B cell (primary cell): ENCODE measurements at regions not wholly inside any gene's neighbourhood (a gene's known extent, or its start where the extent isn't known, plus 50 kb on each side); places are given as distances from the start of the nearest gene placed in this dataset.

ENCODE experiments used
- ATAC-seq: fragments of 200-7000 bp; cut with Tn5 transposase; one replicate; pipeline ENCODE4 v1.10.0; 2021; ENCODE audit warnings: low read depth, mild to moderate bottlenecking, moderate number of reproducible peaks, moderate library complexity
- CTCF ChIA-PET: fragments of 350-600 bp; sonication (Branson Sonifier 250); formaldehyde crosslinking; loops from one replicate; lab custom pipeline; 2021; ENCODE audit warnings: antibody characterized with exemption, inconsistent platforms; lab: Charles Lee
- POLR2A ChIA-PET: fragments of 350-600 bp; sonication (Branson Sonifier 250); formaldehyde crosslinking; loops from one replicate; lab custom pipeline; 2021; ENCODE audit warnings: antibody characterized with exemption; lab: Charles Lee
- DNase-seq: peaks from one replicate; pipeline ENCODE4 v3.0.0; 2013
- H2AFZ ChIP-seq: 2 replicates; pipeline ENCODE4 v1.6.1; 2012; ENCODE audit warnings: mild to moderate bottlenecking, low read depth, low read length; ENCODE audit not compliant: insufficient read depth, poor library complexity, severe bottlenecking
- H3K27ac ChIP-seq, 2 donors: 1 replicate in 1 of 2; 2 replicates in 1 of 2; pipeline ENCODE4 v1.5.1; 2012 to 2013; ENCODE audit warnings: low read length in 2 of 2, mild to moderate bottlenecking in 2 of 2, moderate library complexity in 1 of 2
- H3K27me3 ChIP-seq, 4 experiments: fragments of 200-600 bp in 1 of 4; sonication (generic) in 1 of 4; replicated peaks in 1 of 4; 1 replicate in 2 of 4; 2 replicates in 2 of 4; pipeline versions ENCODE4 v1.6.1 to v1.7.0; 2013 to 2016; ENCODE audit warnings: low read length in 3 of 4, mild to moderate bottlenecking in 2 of 4, mixed read lengths in 1 of 4, moderate library complexity in 1 of 4; ENCODE audit not compliant: insufficient read depth in 4 of 4, control insufficient read depth in 3 of 4; ENCODE audit errors: control extremely low read depth in 1 of 4
- H3K36me3 ChIP-seq, 2 experiments: replicated peaks in 1 of 2; 1 replicate in 1 of 2; 2 replicates in 1 of 2; pipeline versions ENCODE4 v1.6.1 to v1.7.1; 2013; ENCODE audit warnings: low read length in 1 of 2; ENCODE audit not compliant: insufficient read depth in 2 of 2, control insufficient read depth in 1 of 2; ENCODE audit errors: control extremely low read depth in 1 of 2, extremely low read depth in 1 of 2
- H3K4me1 ChIP-seq, 2 donors: fragments of 200-600 bp in 1 of 2; sonication (generic) in 1 of 2; 1 replicate in 1 of 2; 2 replicates in 1 of 2; pipeline versions ENCODE4 v1.5.1 to v1.6.1; 2013 to 2017; ENCODE audit warnings: low read length in 2 of 2; ENCODE audit not compliant: control insufficient read depth in 2 of 2, insufficient read depth in 2 of 2
- H3K4me2 ChIP-seq: replicated peaks from 2 replicates; pipeline ENCODE3; 2012; ENCODE audit warnings: mild to moderate bottlenecking, low read depth, low read length; ENCODE audit not compliant: poor library complexity, severe bottlenecking
- H3K4me3 ChIP-seq, 5 experiments: fragments of 200-600 bp in 1 of 5; sonication (generic) in 1 of 5; 1 replicate in 3 of 5; 2 replicates in 2 of 5; pipeline versions ENCODE4 v1.5.1 to v1.7.0; 2011 to 2016; ENCODE audit warnings: low read length in 4 of 5, mild to moderate bottlenecking in 4 of 5, low read depth in 2 of 5, control low read depth in 1 of 5, moderate library complexity in 1 of 5; ENCODE audit not compliant: insufficient read depth in 1 of 5; ENCODE audit errors: control extremely low read depth in 1 of 5, extremely low read depth in 1 of 5
- H3K79me2 ChIP-seq: fragments of 200-600 bp; sonication (generic); one replicate; pipeline ENCODE4 v1.6.0; 2016; ENCODE audit warnings: low read length; ENCODE audit not compliant: control insufficient read depth, insufficient read depth
- H3K9ac ChIP-seq: fragments of 200-600 bp; sonication (generic); 2 replicates; pipeline ENCODE4 v1.6.1; 2017; ENCODE audit warnings: mild to moderate bottlenecking, low read length, moderate library complexity
- H3K9me3 ChIP-seq, 3 donors: one replicate each; pipeline versions ENCODE4 v1.6.1 to v1.7.1; 2013; ENCODE audit warnings: low read length in 2 of 3; ENCODE audit not compliant: control insufficient read depth in 2 of 3, insufficient read depth in 1 of 3; ENCODE audit errors: control extremely low read depth in 1 of 3
- H4K20me1 ChIP-seq: 2 replicates; pipeline ENCODE4 v1.6.0; 2012; ENCODE audit warnings: mild to moderate bottlenecking, low read length; ENCODE audit not compliant: insufficient read depth, control insufficient read depth, poor library complexity, severe bottlenecking
- H3K27ac Mint-ChIP-seq: one replicate; pipeline ENCODE4 v1.8.0; 2021; ENCODE audit warnings: mixed read lengths
- H3K27me3 Mint-ChIP-seq: one replicate; pipeline ENCODE4 v1.8.0; 2021; ENCODE audit warnings: mixed read lengths
- H3K4me1 Mint-ChIP-seq: one replicate; pipeline ENCODE4 v1.8.0; 2021; ENCODE audit warnings: mixed read lengths
- H3K4me3 Mint-ChIP-seq: one replicate; pipeline ENCODE4 v1.8.0; 2021; ENCODE audit warnings: mixed read lengths
- H3K9me3 Mint-ChIP-seq: one replicate; pipeline ENCODE4 v1.8.0; 2022; ENCODE audit warnings: mixed read lengths; ENCODE audit not compliant: insufficient read depth
- EZH2 ChIP-seq: IDR thresholded peaks from 2 replicates; pipeline ENCODE4 v1.6.1; 2012; ENCODE audit warnings: borderline replicate concordance, low read depth, mild to moderate bottlenecking, moderate library complexity, low read length; ENCODE audit not compliant: insufficient read depth, poor library complexity, severe bottlenecking
- WGBS: methylation state at CpG from one replicate; pipeline ENCODE4 v1.1.5; 2013; ENCODE audit warnings: missing lambda C conversion rate; ENCODE audit not compliant: insufficient coverage; 5-methylcytosine and 5-hydroxymethylcytosine counted together
- intact Hi-C: fragments of 100-400 bp; cut with micrococcal nuclease; formaldehyde crosslinking; loops from one replicate; pipeline ENCODE4 v1.10.0; 2022
- TF ChIP-seq, protein P1 (sequence below): fragments of 200-600 bp; IDR thresholded peaks from one replicate; pipeline ENCODE4 v1.8.0; 2022; ENCODE audit warnings: antibody characterized with exemption, mild to moderate bottlenecking

DNA sequence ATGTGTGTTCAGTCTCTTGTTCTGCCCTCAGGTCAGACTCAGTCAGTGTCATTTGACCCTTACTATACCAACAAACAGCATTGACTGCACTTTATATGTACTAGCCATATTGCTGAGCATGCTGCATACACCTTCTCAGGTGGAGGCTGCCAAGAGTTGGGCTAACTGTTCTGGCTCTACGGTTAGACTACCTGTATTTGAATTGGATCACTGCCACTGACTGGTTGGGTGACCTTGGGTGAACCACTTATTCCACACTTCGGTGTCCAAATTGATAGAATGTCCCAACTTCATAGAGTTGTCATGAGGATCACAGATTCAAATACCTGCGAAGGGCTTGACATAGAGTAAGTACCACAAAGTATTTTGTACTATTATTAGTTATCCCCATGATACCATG is 91.2 kb upstream of the GPR50 start:
- DNase-seq, result no peak
- H3K27me3 Mint-ChIP-seq, result peaks cover 22% of the 10 kb centered on the region
- Histone ChIP-seq H3K79me2 (no peaks in the 10 kb centered on the region), H3K27me3 (peaks cover 0 to 13% (median 3%) of the 10 kb centered on the region in 4 experiments), H3K36me3 (no peaks in the 10 kb centered on the region), H4K20me1 (no peaks in the 10 kb centered on the region), H3K27ac (no peak overlapping the region), H3K9ac (no peak overlapping the region), H3K4me2 (no peak overlapping the region), H3K4me3 (no peak overlapping the region), H3K4me1 (peaks cover 5 to 8% of the 10 kb centered on the region in 2 donors), H2AFZ (no peak overlapping the region), H3K9me3 (no peaks in the 10 kb centered on the region)
- no peak for ATAC-seq
- ChIA-PET POLR2A (no interaction called here), CTCF (interaction anchor here (0.8 to 8.4 kb wide), 2 partner anchors 65 to 314 kb away, joined by 3 to 126 read pairs; no protein-coding TSS in a partner anchor)
- no CpG with 5 or more reads among the region's 3 CpGs for WGBS
- intact Hi-C loops, result no loop called here
- H3K9me3 Mint-ChIP-seq, result no peaks in the 10 kb centered on the region
- no peak overlapping the region for H3K27ac Mint-ChIP-seq
- TF ChIP-seq EZH2, result no peak
- TF ChIP-seq, protein P1, sequence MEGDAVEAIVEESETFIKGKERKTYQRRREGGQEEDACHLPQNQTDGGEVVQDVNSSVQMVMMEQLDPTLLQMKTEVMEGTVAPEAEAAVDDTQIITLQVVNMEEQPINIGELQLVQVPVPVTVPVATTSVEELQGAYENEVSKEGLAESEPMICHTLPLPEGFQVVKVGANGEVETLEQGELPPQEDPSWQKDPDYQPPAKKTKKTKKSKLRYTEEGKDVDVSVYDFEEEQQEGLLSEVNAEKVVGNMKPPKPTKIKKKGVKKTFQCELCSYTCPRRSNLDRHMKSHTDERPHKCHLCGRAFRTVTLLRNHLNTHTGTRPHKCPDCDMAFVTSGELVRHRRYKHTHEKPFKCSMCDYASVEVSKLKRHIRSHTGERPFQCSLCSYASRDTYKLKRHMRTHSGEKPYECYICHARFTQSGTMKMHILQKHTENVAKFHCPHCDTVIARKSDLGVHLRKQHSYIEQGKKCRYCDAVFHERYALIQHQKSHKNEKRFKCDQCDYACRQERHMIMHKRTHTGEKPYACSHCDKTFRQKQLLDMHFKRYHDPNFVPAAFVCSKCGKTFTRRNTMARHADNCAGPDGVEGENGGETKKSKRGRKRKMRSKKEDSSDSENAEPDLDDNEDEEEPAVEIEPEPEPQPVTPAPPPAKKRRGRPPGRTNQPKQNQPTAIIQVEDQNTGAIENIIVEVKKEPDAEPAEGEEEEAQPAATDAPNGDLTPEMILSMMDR, result no peak
- H3K4me1 Mint-ChIP-seq, result peaks cover 8% of the 10 kb centered on the region
- no peak overlapping the region for H3K4me3 Mint-ChIP-seq

DNA sequence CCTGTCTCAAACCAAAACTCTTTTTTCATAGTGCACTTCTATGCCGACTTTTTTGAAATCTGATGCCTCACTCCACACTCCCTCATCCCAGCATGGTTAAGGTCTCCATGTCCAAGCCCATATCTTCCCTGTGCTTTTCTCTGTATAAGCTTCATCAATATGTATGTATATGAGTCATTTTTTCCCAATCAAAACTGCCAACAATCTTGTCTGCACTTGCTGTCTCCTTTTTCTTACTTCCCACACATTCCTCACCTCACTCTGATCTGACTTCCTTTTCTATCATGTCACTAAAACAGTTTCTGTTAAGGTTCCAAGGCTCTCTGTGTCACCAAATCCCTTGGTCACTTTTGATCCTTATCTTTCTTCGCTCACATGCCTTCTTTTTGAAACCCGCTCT is 88.2 kb upstream of the GPR50 start:
- Histone ChIP-seq H3K27me3 (no peaks in the 10 kb centered on the region), H3K4me1 (no peaks in the 10 kb centered on the region), H3K36me3 (no peaks in the 10 kb centered on the region), H3K27ac (no peak overlapping the region), H3K4me3 (no peak overlapping the region), H4K20me1 (no peaks in the 10 kb centered on the region), H2AFZ (no peak overlapping the region), H3K79me2 (no peaks in the 10 kb centered on the region), H3K4me2 (no peak overlapping the region), H3K9me3 (no peaks in the 10 kb centered on the region), H3K9ac (no peak overlapping the region)
- Mint-ChIP-seq H3K27me3 (peaks cover 15% of the 10 kb centered on the region), H3K27ac (no peak overlapping the region), H3K9me3 (no peaks in the 10 kb centered on the region), H3K4me3 (no peak overlapping the region), H3K4me1 (no peaks in the 10 kb centered on the region)
- TF ChIP-seq, protein P1, result no peak
- no peak for TF ChIP-seq EZH2
- DNase-seq (no peak), ATAC-seq (no peak)
- POLR2A ChIA-PET, result no interaction called here
- WGBS, result 80% methylated on average over 1 of the region's 3 CpGs
- intact Hi-C loops, result no loop called here
- CTCF ChIA-PET, result no interaction called here
